Stomach (tissue), 8 donors: ENCODE measurements at regions not wholly inside any gene's neighbourhood (a gene's known extent, or its start where the extent isn't known, plus 50 kb on each side); places are given as distances from the start of the nearest gene placed in this dataset.
A peak's percentile ranks its signal among the peaks of the same experiment; 100 is the strongest.

Experiments
- DNase-seq, 2 donors: peaks; one replicate each; pipeline versions ENCODE4 v3.0.0 to v3.0.0-alpha.2; 2013 to 2019
- H3K27ac ChIP-seq, 5 donors: fragments of 200-600 bp in 4 of 5; sonication (generic) in 4 of 5; one replicate each; pipeline ENCODE4 v1.5.1; 2013 to 2019; ENCODE audit warnings: mild to moderate bottlenecking in 1 of 5, moderate library complexity in 1 of 5
- H3K27me3 ChIP-seq, 3 donors: fragments of 200-600 bp; sonication (generic); one replicate each; pipeline ENCODE4 v1.5.1; 2017 to 2019; ENCODE audit warnings: mixed run types in 1 of 3
- H3K36me3 ChIP-seq, 4 donors: fragments of 200-600 bp; sonication (generic); 1 replicate in 3 of 4; 2 replicates in 1 of 4; pipeline ENCODE4 v1.5.1; 2016 to 2019
- H3K4me1 ChIP-seq, 4 donors: fragments of 200-600 bp; sonication (generic); one replicate each; pipeline ENCODE4 v1.5.1; 2016 to 2019
- H3K4me3 ChIP-seq, 4 donors: fragments of 200-600 bp; sonication (generic) in 3 of 4; one replicate each; pipeline ENCODE4 v1.5.1; 2016 to 2019; ENCODE audit warnings: mild to moderate bottlenecking in 1 of 4
- H3K9me3 ChIP-seq, 4 donors: fragments of 200-600 bp; sonication (generic); one replicate each; pipeline ENCODE4 v1.5.1; 2016 to 2019
- EP300 ChIP-seq: sonication (generic); formaldehyde crosslinking; IDR thresholded peaks from one replicate; pipeline ENCODE4 v1.6.1; 2017; ENCODE audit warnings: antibody characterized with exemption
- POLR2A ChIP-seq, 4 donors: fragments of 450-650 bp; IDR thresholded peaks; one replicate each; pipeline ENCODE4 v1.6.1; 2016; ENCODE audit warnings: antibody characterized with exemption in 4 of 4, control low read depth in 2 of 4, mild to moderate bottlenecking in 1 of 4, moderate library complexity in 1 of 4
- POLR2AphosphoS5 ChIP-seq, 3 donors: sonication (generic); formaldehyde crosslinking; IDR thresholded peaks; one replicate each; pipeline ENCODE4 v1.6.1; 2016; ENCODE audit warnings: antibody characterized with exemption in 3 of 3
- WGBS, 5 donors: extraction: QIAGEN DNeasy Blood & Tissue Kit in 3 of 5; methylation state at CpG; one replicate each; pipeline versions ENCODE4 v1.1.5 to v1.1.7; 2013 to 2018; 5-methylcytosine and 5-hydroxymethylcytosine counted together
- intact Hi-C: fragments of 100-400 bp; cut with DNase I; formaldehyde crosslinking; loops from one replicate; pipeline ENCODE4 v1.15.1; 2023; ENCODE audit warnings: low total_unique reads
- TF ChIP-seq, protein P1 (sequence below), 7 experiments: fragments of 450-650 bp in 4 of 7; fragments of 200-600 bp in 3 of 7; sonication (generic) in 3 of 7; IDR thresholded peaks; one replicate each; pipeline ENCODE4 v1.5.1; 2016 to 2019; ENCODE audit warnings: antibody characterized with exemption in 7 of 7, control low read depth in 2 of 7, mild to moderate bottlenecking in 1 of 7
- donor health status: healthy with polysubstance abuse.
- donor health status: Bipolar disorder and iron deficiency.
- donor health status: healthy.

DNA sequence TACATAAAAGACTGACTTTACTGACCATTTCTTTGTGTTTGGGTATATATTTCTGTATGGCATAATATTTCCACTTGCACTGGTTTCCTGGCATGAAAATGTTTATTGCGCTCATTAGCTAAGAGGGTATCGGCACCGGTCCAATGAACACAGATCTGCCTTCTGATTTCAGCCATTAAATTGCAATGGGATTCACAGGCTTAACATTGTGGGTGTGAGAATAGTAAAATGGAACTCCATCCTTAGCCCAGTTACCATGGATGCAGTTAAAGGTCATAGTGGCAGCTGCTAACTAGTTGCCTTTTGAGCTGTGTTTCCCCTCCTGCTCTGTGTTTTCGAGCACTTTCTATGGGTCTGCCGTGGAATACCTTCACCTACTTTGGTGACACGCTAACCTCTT is 352.6 kb upstream of the POU3F3 start:
- no peaks in the 10 kb centered on the region for H3K36me3 ChIP-seq
- peaks cover 0 to 11% (median 2%) of the 10 kb centered on the region in 4 donors for H3K4me1 ChIP-seq
- WGBS, 5 donors = 85 to 96% (median 92%) methylated on average over 6 of the region's 6 CpGs
- intact Hi-C loops = no loop called here
- no peak overlapping the region for H3K4me3 ChIP-seq
- no peak for DNase-seq
- peaks cover 0 to 8% (median 0%) of the 10 kb centered on the region in 3 donors for H3K27me3 ChIP-seq
- no peak for TF ChIP-seq POLR2A (IDR thresholded peaks at IDR 0.05)
- TF ChIP-seq, protein P1, sequence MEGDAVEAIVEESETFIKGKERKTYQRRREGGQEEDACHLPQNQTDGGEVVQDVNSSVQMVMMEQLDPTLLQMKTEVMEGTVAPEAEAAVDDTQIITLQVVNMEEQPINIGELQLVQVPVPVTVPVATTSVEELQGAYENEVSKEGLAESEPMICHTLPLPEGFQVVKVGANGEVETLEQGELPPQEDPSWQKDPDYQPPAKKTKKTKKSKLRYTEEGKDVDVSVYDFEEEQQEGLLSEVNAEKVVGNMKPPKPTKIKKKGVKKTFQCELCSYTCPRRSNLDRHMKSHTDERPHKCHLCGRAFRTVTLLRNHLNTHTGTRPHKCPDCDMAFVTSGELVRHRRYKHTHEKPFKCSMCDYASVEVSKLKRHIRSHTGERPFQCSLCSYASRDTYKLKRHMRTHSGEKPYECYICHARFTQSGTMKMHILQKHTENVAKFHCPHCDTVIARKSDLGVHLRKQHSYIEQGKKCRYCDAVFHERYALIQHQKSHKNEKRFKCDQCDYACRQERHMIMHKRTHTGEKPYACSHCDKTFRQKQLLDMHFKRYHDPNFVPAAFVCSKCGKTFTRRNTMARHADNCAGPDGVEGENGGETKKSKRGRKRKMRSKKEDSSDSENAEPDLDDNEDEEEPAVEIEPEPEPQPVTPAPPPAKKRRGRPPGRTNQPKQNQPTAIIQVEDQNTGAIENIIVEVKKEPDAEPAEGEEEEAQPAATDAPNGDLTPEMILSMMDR (IDR thresholded peaks at IDR 0.05) = no peak
- TF ChIP-seq EP300 = no peak
- no peak for TF ChIP-seq POLR2AphosphoS5 (IDR thresholded peaks at IDR 0.05)
- H3K27ac ChIP-seq = no peak overlapping the region
- H3K9me3 ChIP-seq = no peaks in the 10 kb centered on the region

DNA sequence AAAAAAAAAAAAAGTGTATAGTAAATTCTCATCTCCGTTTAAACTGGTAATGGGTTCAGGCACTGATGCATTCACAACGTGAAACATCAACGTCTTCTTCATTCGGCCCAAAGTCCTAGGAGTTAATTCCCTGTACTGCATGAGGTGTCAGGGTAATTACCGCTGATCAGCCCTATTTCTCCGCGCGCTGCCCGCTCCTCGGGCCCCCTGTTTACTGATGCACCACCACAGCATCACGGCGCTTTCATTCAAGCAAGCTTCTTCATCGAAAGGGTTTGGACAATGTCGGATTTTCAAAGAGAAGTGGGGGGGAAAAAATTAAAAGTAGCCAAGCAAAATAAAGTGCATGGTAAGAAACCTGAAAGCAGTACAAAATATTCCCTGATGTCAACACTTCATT is 352.0 kb upstream of the POU3F3 start:
- no peak for DNase-seq
- 89 to 95% (median 93%) methylated on average over 14 of the region's 14 CpGs for WGBS, 5 donors
- Histone ChIP-seq H3K9me3 (no peaks in the 10 kb centered on the region), H3K4me1 (peaks cover 0 to 11% (median 2%) of the 10 kb centered on the region in 4 donors), H3K27ac (no peak overlapping the region), H3K27me3 (peaks cover 0 to 8% (median 0%) of the 10 kb centered on the region in 3 donors), H3K36me3 (no peaks in the 10 kb centered on the region), H3K4me3 (no peak overlapping the region)
- intact Hi-C loops = no loop called here
- TF ChIP-seq EP300 (no peak), POLR2AphosphoS5 (IDR thresholded peaks at IDR 0.05) (no peak), POLR2A (IDR thresholded peaks at IDR 0.05) (no peak)
- TF ChIP-seq, protein P1 (IDR thresholded peaks at IDR 0.05) = no peak

DNA sequence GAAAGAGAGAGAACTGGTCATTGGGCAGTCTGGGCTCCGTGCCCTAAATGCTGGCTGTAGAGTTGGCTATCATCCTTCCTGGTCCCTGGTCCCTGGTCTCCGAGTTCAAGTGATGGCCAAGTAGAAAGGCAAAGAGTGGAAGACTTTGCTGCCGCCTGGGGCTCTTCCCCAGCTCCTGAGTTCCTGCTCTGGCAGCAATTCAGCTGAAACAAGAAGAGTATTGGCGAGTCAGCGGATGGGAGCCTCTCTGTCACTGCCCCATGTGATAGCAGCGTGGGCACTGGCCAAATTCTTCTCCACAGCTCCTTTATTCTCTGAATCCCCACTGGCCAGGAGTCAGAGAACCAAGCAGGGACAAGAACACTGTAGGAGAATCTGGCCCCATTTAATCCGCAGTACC is 351.0 kb upstream of the POU3F3 start:
- Histone ChIP-seq H3K27me3 (peaks cover 0 to 8% (median 0%) of the 10 kb centered on the region in 3 donors), H3K4me3 (no peak overlapping the region), H3K9me3 (no peaks in the 10 kb centered on the region), H3K27ac (no peak overlapping the region), H3K4me1 (peaks cover 0 to 11% (median 2%) of the 10 kb centered on the region in 4 donors), H3K36me3 (no peaks in the 10 kb centered on the region)
- peak in 1 of 2 donors; percentile 12 for DNase-seq
- no peak for TF ChIP-seq EP300
- TF ChIP-seq POLR2AphosphoS5 (IDR thresholded peaks at IDR 0.05) = no peak
- no peak for TF ChIP-seq POLR2A (IDR thresholded peaks at IDR 0.05)
- TF ChIP-seq, protein P1 (IDR thresholded peaks at IDR 0.05) = no peak
- intact Hi-C loops = no loop called here
- 66 to 81% (median 74%) methylated on average over 7 of the region's 7 CpGs for WGBS, 5 donors

DNA sequence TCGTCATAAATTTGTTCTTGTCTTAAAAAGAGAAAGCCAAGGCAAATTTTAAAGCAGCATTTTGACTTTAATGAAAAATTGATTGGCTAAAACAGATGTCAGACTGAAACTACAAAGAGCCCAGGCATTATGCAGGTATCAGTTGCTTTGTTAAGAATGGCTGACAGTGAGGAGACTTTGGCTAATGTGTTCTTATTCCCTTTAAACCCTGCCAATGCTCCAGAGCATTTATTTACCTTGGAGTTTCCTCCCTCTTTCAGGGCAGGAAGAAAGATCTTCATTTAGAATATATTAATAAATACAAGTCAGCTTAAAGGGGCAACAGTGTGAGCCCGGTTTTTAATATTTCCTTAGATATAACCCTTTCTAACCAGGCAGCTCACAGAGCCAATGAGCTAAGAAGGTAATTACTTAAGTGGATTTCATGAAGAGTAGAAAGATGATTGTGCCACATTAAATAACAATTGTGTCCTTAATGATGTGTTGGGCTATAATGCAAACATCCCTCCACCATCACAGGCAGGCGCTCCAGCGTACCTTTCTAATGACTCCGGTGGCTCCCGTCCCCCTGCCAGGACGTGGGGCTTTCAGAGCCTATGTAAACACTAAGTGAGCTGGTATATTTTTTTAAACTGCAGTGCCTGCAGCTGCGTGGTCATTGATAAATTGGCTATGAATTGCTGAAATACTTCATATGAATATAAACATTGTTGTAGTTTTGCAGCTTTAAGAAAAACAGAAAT is 349.4 kb upstream of the POU3F3 start:
- peak in 1 of 2 donors; percentile 26 for DNase-seq
- H3K27me3 ChIP-seq = no peaks in the 10 kb centered on the region
- H3K36me3 ChIP-seq = no peaks in the 10 kb centered on the region
- H3K9me3 ChIP-seq = no peaks in the 10 kb centered on the region
- 16 to 41% (median 26%) methylated on average over 8 of the region's 8 CpGs for WGBS, 5 donors
- TF ChIP-seq EP300 = no peak
- no peak for TF ChIP-seq POLR2A (IDR thresholded peaks at IDR 0.05)
- TF ChIP-seq, protein P1 (IDR thresholded peaks at IDR 0.05) = no peak
- TF ChIP-seq POLR2AphosphoS5 (IDR thresholded peaks at IDR 0.05) = no peak
- no peak overlapping the region for H3K4me3 ChIP-seq
- peaks cover 0 to 11% (median 2%) of the 10 kb centered on the region in 4 donors for H3K4me1 ChIP-seq
- no peak overlapping the region for H3K27ac ChIP-seq
- intact Hi-C loops = no loop called here
